ENCODE measurements at regions not wholly inside any gene's neighbourhood (a gene's known extent, or its start where the extent isn't known, plus 50 kb on each side); places are given as distances from the start of the nearest gene placed in this dataset.

- H4K20me1 ChIP-seq (ENCODE audit: insufficient read depth, poor library complexity, severe bottlenecking) = no peaks in the 10 kb centered on the region
- no peaks in the 10 kb centered on the region for H3K79me2 ChIP-seq
- no peaks in the 10 kb centered on the region for H3K9me2 ChIP-seq (replicated peaks; ENCODE audit: insufficient read depth)
- 76% methylated on average over 19 of the region's 19 CpGs for WGBS (ENCODE audit: low lambda C conversion rate, missing lambda C conversion rate)
- no peak overlapping the region for H3K4me3 ChIP-seq
- no peaks in the 10 kb centered on the region for H3K4me1 ChIP-seq (ENCODE audit: insufficient read depth)
- no peaks in the 10 kb centered on the region for H3K9me3 ChIP-seq (ENCODE audit: low read depth)
- no peaks in the 10 kb centered on the region for H3K36me3 ChIP-seq (replicated peaks; ENCODE audit: insufficient read depth, low read depth)
- TF ChIP-seq, protein P1, sequence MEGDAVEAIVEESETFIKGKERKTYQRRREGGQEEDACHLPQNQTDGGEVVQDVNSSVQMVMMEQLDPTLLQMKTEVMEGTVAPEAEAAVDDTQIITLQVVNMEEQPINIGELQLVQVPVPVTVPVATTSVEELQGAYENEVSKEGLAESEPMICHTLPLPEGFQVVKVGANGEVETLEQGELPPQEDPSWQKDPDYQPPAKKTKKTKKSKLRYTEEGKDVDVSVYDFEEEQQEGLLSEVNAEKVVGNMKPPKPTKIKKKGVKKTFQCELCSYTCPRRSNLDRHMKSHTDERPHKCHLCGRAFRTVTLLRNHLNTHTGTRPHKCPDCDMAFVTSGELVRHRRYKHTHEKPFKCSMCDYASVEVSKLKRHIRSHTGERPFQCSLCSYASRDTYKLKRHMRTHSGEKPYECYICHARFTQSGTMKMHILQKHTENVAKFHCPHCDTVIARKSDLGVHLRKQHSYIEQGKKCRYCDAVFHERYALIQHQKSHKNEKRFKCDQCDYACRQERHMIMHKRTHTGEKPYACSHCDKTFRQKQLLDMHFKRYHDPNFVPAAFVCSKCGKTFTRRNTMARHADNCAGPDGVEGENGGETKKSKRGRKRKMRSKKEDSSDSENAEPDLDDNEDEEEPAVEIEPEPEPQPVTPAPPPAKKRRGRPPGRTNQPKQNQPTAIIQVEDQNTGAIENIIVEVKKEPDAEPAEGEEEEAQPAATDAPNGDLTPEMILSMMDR (IDR thresholded peaks at IDR 0.05; ENCODE audit: poor library complexity) = no peak
- TF ChIP-seq EZH2 (IDR thresholded peaks at IDR 0.05; ENCODE audit: borderline replicate concordance) (no peak), EZH2phosphoT487 (IDR thresholded peaks at IDR 0.05; ENCODE audit: low read depth, severe bottlenecking, unreplicated experiment) (no peak)
- no peak overlapping the region for H2AFZ ChIP-seq
- no peak overlapping the region for H3K4me2 ChIP-seq
- H3K27ac ChIP-seq = no peak overlapping the region
- no peak for DNase-seq (ENCODE audit: low spot score)
- peaks cover 23% of the 10 kb centered on the region for H3K27me3 ChIP-seq
These were observed 140.3 kb downstream of the NR2F2 start for GRCh38 chr15:96470681-96471310.

GRCh38 chr15:96472681-96473080, 142.2 kb downstream of the NR2F2 start:
- no peaks in the 10 kb centered on the region for H3K9me3 ChIP-seq (ENCODE audit: low read depth)
- WGBS (ENCODE audit: low lambda C conversion rate, missing lambda C conversion rate) = 57% methylated on average over 3 of the region's 3 CpGs
- peaks cover 23% of the 10 kb centered on the region for H3K27me3 ChIP-seq
- DNase-seq (ENCODE audit: low spot score) = no peak
- H3K4me2 ChIP-seq = no peak overlapping the region
- no peaks in the 10 kb centered on the region for H3K4me1 ChIP-seq (ENCODE audit: insufficient read depth)
- TF ChIP-seq EZH2 (IDR thresholded peaks at IDR 0.05; ENCODE audit: borderline replicate concordance) (no peak), EZH2phosphoT487 (IDR thresholded peaks at IDR 0.05; ENCODE audit: low read depth, severe bottlenecking, unreplicated experiment) (no peak)
- TF ChIP-seq, protein P1 (IDR thresholded peaks at IDR 0.05; ENCODE audit: poor library complexity) = no peak
- no peak overlapping the region for H3K4me3 ChIP-seq
- no peaks in the 10 kb centered on the region for H4K20me1 ChIP-seq (ENCODE audit: insufficient read depth, poor library complexity, severe bottlenecking)
- H3K79me2 ChIP-seq = no peaks in the 10 kb centered on the region
- no peaks in the 10 kb centered on the region for H3K36me3 ChIP-seq (replicated peaks; ENCODE audit: insufficient read depth, low read depth)
- H3K27ac ChIP-seq = no peak overlapping the region
- H2AFZ ChIP-seq = no peak overlapping the region
- H3K9me2 ChIP-seq (replicated peaks; ENCODE audit: insufficient read depth) = no peaks in the 10 kb centered on the region

DNA sequence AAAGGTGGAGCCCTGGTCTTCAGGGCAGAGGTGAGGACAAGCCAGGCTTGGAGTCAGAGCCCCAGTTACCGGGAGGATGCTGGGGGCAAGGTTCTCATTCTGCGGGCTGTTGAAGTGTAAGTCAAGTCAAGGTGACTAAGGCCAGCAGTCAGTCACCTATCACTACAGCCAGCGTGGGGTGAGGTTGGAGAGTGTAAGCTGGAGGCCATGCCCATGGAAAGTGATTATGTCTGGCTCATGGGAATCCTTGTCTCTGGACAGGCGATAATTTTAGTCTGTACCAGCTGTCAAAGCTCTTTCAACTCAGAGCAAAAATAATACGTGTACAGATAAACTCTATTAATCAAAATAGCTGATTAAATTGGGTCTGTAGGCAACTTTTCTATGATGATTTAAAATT, 143.1 kb downstream of the NR2F2 start:
- WGBS (ENCODE audit: low lambda C conversion rate, missing lambda C conversion rate) = 76% methylated on average over 5 of the region's 5 CpGs
- peaks cover 23% of the 10 kb centered on the region for H3K27me3 ChIP-seq
- H3K4me1 ChIP-seq (ENCODE audit: insufficient read depth) = no peaks in the 10 kb centered on the region
- no peak for DNase-seq (ENCODE audit: low spot score)
- H2AFZ ChIP-seq = no peak overlapping the region
- TF ChIP-seq EZH2phosphoT487 (IDR thresholded peaks at IDR 0.05; ENCODE audit: low read depth, severe bottlenecking, unreplicated experiment) = no peak
- TF ChIP-seq EZH2 (IDR thresholded peaks at IDR 0.05; ENCODE audit: borderline replicate concordance) = no peak
- TF ChIP-seq, protein P1 (IDR thresholded peaks at IDR 0.05; ENCODE audit: poor library complexity) = no peak
- H3K79me2 ChIP-seq = no peaks in the 10 kb centered on the region
- H3K4me3 ChIP-seq = no peak overlapping the region
- H4K20me1 ChIP-seq (ENCODE audit: insufficient read depth, poor library complexity, severe bottlenecking) = no peaks in the 10 kb centered on the region
- H3K9me2 ChIP-seq (replicated peaks; ENCODE audit: insufficient read depth) = no peaks in the 10 kb centered on the region
- no peak overlapping the region for H3K27ac ChIP-seq
- H3K36me3 ChIP-seq (replicated peaks; ENCODE audit: insufficient read depth, low read depth) = no peaks in the 10 kb centered on the region
- H3K4me2 ChIP-seq = no peak overlapping the region
- no peaks in the 10 kb centered on the region for H3K9me3 ChIP-seq (ENCODE audit: low read depth)
